ENCODE measurements at regions not wholly inside any gene's neighbourhood (a gene's known extent, or its start where the extent isn't known, plus 50 kb on each side); places are given as distances from the start of the nearest gene placed in this dataset.

GRCh38 chr19:27733551-27734266 is 1479.2 kb downstream of the UQCRFS1 start:
- TF ChIP-seq CTCF (IDR thresholded peaks at IDR 0.05) (no peak), POLR2A (IDR thresholded peaks at IDR 0.05) (no peak)

Measured in heart left ventricle (tissue), 13 donors.